SH-SY5Y (cell line): ENCODE measurements at regions not wholly inside any gene's neighbourhood (a gene's known extent, or its start where the extent isn't known, plus 50 kb on each side); places are given as distances from the start of the nearest gene placed in this dataset.

Experiments
- GATA2 ChIP-seq: IDR thresholded peaks from 2 replicates; pipeline ENCODE4 v1.6.1; 2011; ENCODE audit warnings: mild to moderate bottlenecking, low read depth, low read length
- GATA3 ChIP-seq: IDR thresholded peaks from 2 replicates; pipeline ENCODE4 v1.6.1; 2011; ENCODE audit warnings: low read depth, mild to moderate bottlenecking, low read length, moderate library complexity

DNA sequence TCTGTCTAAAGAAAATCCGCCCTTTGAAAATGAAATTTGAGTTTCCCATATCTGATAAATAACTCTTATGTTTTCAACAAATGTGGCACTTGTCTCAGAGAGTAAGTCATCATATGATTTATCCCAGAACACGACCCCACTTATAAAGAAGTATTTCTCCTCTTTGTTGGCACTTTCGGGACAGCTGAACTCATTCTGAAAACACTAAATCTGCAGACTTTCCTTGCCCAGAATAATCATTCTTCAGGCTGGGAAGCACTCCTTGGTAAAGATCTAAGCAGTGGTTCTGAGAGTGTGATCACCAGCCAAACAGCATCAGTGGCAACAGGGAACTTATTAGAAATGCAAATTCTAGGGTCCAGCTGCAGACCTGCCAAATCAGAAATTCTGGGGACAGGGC is 532.2 kb upstream of the API5 start:
- TF ChIP-seq GATA2 (no peak), GATA3 (no peak)
